ENCODE measurements at regions not wholly inside any gene's neighbourhood (a gene's known extent, or its start where the extent isn't known, plus 50 kb on each side); places are given as distances from the start of the nearest gene placed in this dataset.
"Not testable (repeated sequence)": the region's sequence is repeated elsewhere in the genome, so short reads cannot be mapped to it uniquely, and the experiment has no call there.

- DNase-seq (ENCODE audit: low read depth) = no peak
These were observed 1454.0 kb upstream of the SEL1L start for GRCh38 chr14:82987502-82988124.

GRCh38 chr14:82994547-82994946 is 1460.9 kb upstream of the SEL1L start:
- DNase-seq (ENCODE audit: low read depth) = not testable (repeated sequence)

- DNase-seq (ENCODE audit: low read depth) = peak; percentile 23
These were observed 1466.1 kb upstream of the SEL1L start for GRCh38 chr14:82999802-83000201.

- DNase-seq (ENCODE audit: low read depth) = no peak
These were observed 1470.9 kb upstream of the SEL1L start for GRCh38 chr14:83004456-83005006.

GRCh38 chr14:83006121-83006670 is 1472.5 kb upstream of the SEL1L start:
- DNase-seq (ENCODE audit: low read depth) = no peak

- not testable (repeated sequence) for DNase-seq (ENCODE audit: low read depth)
These were observed 1473.4 kb upstream of the SEL1L start for GRCh38 chr14:83007052-83007451.

GRCh38 chr14:83007641-83008225 is 1474.1 kb upstream of the SEL1L start:
- DNase-seq (ENCODE audit: low read depth) = peak; percentile 5

GRCh38 chr14:83017296-83017695 is 1483.6 kb upstream of the SEL1L start:
- DNase-seq (ENCODE audit: low read depth) = no peak

GRCh38 chr14:83019744-83020414 is 1486.2 kb upstream of the SEL1L start:
- no peak for DNase-seq (ENCODE audit: low read depth)

- no peak for DNase-seq (ENCODE audit: low read depth)
These were observed 1487.7 kb upstream of the SEL1L start for GRCh38 chr14:83021323-83021722.

- DNase-seq (ENCODE audit: low read depth) = no peak
These were observed 1489.7 kb upstream of the SEL1L start for GRCh38 chr14:83023369-83023768.

- no peak for DNase-seq (ENCODE audit: low read depth)
These were observed 1507.6 kb upstream of the SEL1L start for GRCh38 chr14:83041224-83041623.

GRCh38 chr14:83042858-83043257 is 1509.2 kb upstream of the SEL1L start:
- no peak for DNase-seq (ENCODE audit: low read depth)

GRCh38 chr14:83044001-83044400 is 1510.3 kb upstream of the SEL1L start:
- no peak for DNase-seq (ENCODE audit: low read depth)

GRCh38 chr14:83047059-83047830 is 1513.6 kb upstream of the SEL1L start:
- DNase-seq (ENCODE audit: low read depth) = no peak

GRCh38 chr14:83053022-83053710 is 1519.5 kb upstream of the SEL1L start:
- no peak for DNase-seq (ENCODE audit: low read depth)

- DNase-seq (ENCODE audit: low read depth) = no peak
These were observed 1524.4 kb upstream of the SEL1L start for GRCh38 chr14:83058068-83058467.

- peak; percentile 1 for DNase-seq (ENCODE audit: low read depth)
These were observed 1538.3 kb upstream of the SEL1L start for GRCh38 chr14:83071888-83072501.

GRCh38 chr14:83085136-83085535 is 1551.5 kb upstream of the SEL1L start:
- no peak for DNase-seq (ENCODE audit: low read depth)

GRCh38 chr14:83085725-83086124 is 1552.1 kb upstream of the SEL1L start:
- no peak for DNase-seq (ENCODE audit: low read depth)

All from iris pigment epithelial cell (primary cell).